DMS153 (cell line): ENCODE measurements at regions not wholly inside any gene's neighbourhood (a gene's known extent, or its start where the extent isn't known, plus 50 kb on each side); places are given as distances from the start of the nearest gene placed in this dataset.
A peak's percentile ranks its signal among the peaks of the same experiment; 100 is the strongest.

Source experiments
- DNase-seq: peaks from one replicate; lab custom pipeline; 2025; lab: John Stamatoyannopoulos, UW

- DNase-seq, result no peak
These were observed 1141.8 kb downstream of the PCDH17 start for GRCh38 chr13:58773280-58773859.

- no peak for DNase-seq
These were observed 1151.2 kb downstream of the PCDH17 start for GRCh38 chr13:58782736-58783135.

DNA sequence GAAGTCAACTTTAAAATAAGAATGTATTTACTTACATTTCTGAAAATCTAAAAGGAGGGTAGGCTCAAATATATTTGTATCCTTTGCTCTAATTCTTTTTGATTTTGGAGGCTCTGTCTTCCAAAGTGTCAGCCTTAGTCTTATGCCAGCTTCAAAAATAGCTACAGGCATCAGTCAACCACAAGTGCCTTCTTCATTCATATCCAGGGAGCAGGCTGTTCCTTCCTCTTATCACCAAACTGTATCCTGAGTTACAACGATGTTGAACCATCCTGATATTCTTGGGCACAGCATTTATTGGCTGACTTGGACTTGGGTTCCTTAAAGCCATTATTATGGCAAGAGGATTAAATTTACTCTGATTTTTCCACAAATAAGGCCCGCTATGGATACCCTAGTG lies 1161.3 kb downstream of the PCDH17 start:
- no peak for DNase-seq

DNA sequence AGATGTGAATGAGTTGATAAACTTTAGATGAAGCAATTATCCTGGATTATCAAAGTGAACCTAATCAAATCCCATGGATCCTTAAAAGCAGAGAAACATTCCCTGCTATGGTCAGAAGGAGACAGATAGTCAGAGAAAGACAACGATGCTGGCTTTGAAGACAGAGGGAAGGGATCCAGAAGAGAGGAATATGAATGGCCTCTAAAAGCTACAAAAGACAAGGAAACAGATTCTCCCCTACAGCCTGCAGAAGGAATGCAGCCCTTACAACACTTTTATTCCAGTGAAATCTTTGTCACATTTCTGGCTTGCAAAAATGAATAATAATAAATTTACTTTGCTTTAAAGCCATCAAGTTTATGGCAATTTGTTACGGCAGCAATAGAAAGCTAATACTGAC lies 1164.2 kb downstream of the PCDH17 start:
- DNase-seq, result no peak

GRCh38 chr13:58804832-58805231 lies 1173.3 kb downstream of the PCDH17 start:
- no peak for DNase-seq

- DNase-seq, result no peak
These were observed 1174.9 kb downstream of the PCDH17 start for GRCh38 chr13:58806401-58806800.

- no peak for DNase-seq
These were observed 1192.2 kb downstream of the PCDH17 start for GRCh38 chr13:58823701-58824100.

DNA sequence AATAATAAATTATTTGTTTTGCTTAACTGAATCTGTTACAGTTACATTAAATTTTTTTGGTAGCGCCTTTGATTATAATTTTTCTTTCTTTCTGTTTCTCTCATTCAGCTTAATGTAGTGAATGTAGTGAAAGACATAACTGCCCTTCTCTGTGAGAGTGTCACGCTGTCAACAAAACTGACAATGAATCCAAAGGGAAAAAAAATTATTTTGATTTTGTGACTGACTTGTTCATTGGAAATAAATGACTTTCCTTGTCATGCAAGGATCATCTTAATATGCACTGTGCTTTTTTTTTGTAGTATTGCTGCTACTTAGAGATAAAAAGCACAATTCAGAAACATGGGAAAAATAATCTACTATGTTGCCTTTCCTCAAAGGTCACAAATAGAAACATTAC lies 1196.4 kb downstream of the PCDH17 start:
- no peak for DNase-seq

DNA sequence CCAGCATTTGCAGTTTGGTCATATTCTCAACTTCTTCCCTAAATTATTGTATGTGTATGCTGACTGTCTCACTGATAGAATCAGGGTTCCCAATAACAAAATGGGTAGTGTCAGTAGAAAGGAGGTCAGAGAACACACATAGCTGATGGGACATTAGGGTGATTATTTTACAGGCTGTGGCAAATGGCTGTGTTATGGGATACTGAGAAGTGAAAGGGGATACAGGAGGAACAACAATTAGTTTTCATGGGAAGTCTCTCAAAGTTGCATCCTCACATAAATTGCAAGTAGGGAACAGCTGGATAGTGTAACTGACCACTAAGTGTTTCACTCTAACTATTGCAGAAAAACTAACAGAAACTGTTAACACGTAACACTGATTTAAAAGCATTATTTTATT lies 1199.3 kb downstream of the PCDH17 start:
- no peak for DNase-seq

GRCh38 chr13:58838615-58839014 lies 1207.1 kb downstream of the PCDH17 start:
- DNase-seq, result no peak

DNA sequence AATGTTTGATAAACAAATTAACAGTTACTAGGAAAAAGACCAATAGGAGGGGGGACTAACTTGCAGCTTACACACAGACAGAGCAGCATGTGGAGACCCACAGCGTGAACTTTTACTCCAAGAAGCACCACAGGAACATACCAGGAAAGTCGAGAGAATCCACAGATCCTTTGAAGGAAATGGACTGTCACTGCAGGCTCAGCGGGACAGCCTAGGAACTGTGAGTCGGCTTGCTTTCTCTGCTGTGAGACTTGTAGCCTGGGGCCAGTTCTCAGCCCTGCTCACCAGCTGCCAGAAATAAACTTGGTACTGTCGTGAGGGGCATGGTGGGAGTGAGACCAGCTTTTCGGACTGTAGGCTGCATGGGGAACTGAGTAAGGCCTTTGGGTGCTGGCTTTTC lies 1211.5 kb downstream of the PCDH17 start:
- no peak for DNase-seq

GRCh38 chr13:58843567-58843966 lies 1212.0 kb downstream of the PCDH17 start:
- no peak for DNase-seq

DNA sequence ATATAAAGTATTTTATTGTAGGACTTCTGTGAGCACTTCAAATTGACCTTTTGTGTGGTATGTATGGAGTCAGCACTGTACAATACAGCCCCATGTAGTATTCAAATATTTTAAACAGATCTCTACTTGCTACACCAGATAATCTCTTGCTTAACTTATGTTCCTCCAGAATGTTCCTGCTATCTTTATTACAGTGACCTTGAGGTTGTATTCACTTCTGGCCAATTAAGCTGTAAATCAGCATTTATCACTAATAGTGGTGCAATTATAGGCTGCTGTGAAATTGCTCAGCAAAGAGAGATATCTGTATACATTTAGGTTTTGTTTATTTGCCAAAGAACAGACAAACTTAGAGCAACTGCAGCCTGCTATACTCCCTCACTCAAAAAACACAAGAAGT lies 1218.6 kb downstream of the PCDH17 start:
- DNase-seq, result no peak

- no peak for DNase-seq
These were observed 1220.5 kb downstream of the PCDH17 start for GRCh38 chr13:58852076-58852475.

DNA sequence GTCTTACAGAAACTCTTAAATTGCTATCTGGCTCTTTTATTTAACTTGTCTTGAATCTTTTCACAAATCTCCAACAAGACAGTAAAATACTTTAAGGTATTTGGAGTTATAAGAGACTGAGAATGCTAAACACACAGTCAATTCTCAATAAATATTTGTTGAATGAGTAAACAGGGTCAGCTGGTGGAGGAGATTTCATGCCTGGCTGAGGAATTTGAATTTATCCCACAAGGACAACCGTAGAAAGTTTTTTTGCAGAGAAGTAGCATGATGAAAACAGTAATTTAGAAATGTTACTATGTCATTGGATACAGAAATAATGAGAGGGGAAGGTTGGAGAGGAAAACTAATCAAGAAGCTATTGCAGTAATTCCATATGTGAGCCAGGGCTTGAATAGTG lies 1223.7 kb downstream of the PCDH17 start:
- DNase-seq, result no peak

DNA sequence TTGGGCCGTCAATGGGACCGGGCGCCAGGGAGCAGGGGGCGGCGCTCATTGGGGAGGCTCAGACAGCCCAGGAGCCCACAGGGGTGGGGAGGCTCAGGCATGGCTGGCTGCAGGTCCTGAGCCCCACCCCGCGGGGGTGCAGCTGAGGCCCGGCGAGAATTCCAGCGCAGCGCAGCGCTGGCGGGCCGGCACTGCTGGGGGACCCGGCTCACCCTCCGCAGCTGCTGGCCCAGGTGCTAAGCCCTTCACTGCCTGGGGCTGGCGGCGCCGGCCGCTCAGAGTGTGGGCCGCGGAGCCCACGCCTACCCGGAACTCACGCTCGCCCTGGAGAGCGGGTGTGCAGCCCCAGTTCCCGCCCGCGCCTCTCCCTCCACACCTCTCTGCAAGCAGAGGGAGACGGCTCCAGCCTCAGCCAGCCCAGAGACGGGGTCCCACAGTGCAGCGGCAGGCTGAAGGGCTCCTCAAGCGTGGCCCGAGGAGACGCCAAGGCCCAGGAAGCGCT lies 1227.4 kb downstream of the PCDH17 start:
- DNase-seq, result no peak

DNA sequence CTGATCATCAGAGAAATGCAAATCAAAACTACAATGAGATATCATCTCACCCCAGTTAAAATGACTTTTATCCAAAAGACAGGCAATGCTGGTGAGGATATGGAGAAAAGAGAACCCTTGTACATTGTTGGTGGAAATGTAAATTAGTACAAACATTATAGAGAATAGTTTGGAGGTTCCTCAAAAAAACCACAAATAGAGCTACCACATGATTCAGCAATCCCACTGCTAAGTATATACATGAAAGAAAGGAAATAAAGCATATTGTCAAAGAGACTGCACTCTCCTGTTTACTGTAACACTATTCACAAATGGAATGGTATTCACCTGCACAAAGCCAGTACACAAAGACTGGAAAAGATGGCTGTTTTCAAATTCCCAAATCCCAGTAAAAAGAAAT lies 1233.7 kb downstream of the PCDH17 start:
- no peak for DNase-seq

DNA sequence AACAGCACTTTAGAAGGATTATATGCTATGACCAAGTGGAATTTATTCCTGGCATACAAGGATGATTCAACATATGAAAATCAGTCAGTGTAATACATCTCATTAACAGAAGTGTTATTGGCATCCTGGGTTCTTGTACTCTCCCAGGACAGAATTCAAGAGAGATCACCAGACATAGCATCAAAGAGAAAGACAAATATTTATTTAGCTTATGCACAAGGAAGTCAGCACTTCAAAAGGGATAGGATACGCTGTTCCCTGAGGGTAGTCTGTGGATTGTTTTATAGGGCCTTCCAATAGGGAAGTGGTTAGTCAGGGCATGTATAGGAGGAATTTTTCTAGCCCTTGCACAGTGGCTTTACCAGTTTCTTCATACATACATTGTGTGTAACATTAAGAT lies 1238.0 kb downstream of the PCDH17 start:
- peak; percentile 61 for DNase-seq

DNA sequence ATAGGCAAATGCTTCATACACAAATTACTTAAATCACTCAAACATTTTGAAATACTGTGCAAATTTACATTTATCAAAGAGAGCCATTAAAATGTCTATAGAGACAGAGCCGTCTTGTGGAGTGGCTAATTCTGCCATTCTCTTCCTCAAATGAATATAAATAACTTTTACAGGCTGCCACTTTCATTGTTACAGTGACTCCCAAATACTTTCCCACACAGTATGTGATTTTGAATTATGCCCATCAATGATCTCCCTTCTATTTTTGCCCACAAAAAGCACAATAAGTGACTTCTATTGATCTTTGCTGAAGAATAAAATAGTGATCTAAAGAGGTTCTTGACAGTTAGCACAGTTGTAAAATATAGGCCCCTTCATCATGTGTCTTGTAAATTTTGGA lies 1244.9 kb downstream of the PCDH17 start:
- DNase-seq, result no peak

GRCh38 chr13:58879114-58879513 lies 1247.6 kb downstream of the PCDH17 start:
- DNase-seq, result no peak

DNA sequence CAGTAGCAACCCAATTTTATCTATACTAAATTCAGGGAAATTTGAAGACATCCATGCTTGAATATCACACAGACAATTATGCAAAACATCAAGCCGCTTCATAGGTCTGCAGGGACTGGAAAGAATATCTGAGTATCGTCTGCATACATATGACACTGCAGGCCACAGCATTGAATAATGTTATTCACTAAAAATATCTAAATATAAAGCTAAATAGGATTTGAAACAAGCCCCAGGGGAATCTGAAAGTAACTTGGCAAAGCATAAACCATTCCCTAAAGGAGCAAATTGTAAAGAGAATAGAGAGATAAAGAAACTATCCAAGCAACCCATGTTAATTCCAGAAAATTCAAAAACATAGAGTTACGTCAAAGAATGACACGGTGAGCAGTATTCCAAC lies 1251.0 kb downstream of the PCDH17 start:
- DNase-seq, result no peak

- DNase-seq, result no peak
These were observed 1251.9 kb downstream of the PCDH17 start for GRCh38 chr13:58883405-58883804.

GRCh38 chr13:58884353-58885209 lies 1253.0 kb downstream of the PCDH17 start:
- no peak for DNase-seq

GRCh38 chr13:58889474-58889873 lies 1257.9 kb downstream of the PCDH17 start:
- no peak for DNase-seq
